ENCODE measurements at regions not wholly inside any gene's neighbourhood (a gene's known extent, or its start where the extent isn't known, plus 50 kb on each side); places are given as distances from the start of the nearest gene placed in this dataset.

DNA sequence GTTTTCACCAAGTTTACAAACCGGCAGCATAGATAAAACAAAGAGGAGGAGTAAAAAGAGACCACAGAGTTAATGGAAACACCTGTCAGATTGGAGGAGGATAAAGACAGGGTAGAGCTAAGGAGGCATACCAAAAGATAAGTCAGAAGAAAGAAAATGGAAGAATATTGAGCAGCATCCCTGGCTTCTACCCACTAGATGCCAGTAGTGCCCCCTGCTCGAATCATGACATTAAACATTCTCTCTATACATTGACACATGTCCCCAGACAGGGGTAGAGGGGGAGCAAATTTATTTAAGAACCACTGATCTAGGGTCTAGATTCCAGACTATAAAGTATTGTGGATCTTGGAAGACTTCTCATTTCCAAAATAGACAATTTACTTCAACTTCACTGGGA is 159.8 kb upstream of the ETAA1 start:
- H3K36me3 ChIP-seq (ENCODE audit: insufficient read depth in 1 of 2, low read depth in 1 of 2) = no peaks in the 10 kb centered on the region
- H3K9me3 ChIP-seq = no peaks in the 10 kb centered on the region
- no peak overlapping the region for H3K27ac ChIP-seq
- ATAC-seq (no peak), DNase-seq (no peak)
- peaks cover 0 to 5% (median 0%) of the 10 kb centered on the region in 3 donors for H3K27me3 ChIP-seq (ENCODE audit: insufficient read depth in 3 of 3, low read length in 2 of 3)
- intact Hi-C loops (cut with DNase I) = no loop called here
- 71 to 84% (median 77%) methylated on average over 2 of the region's 2 CpGs for WGBS, 3 donors
- TF ChIP-seq, protein P1, sequence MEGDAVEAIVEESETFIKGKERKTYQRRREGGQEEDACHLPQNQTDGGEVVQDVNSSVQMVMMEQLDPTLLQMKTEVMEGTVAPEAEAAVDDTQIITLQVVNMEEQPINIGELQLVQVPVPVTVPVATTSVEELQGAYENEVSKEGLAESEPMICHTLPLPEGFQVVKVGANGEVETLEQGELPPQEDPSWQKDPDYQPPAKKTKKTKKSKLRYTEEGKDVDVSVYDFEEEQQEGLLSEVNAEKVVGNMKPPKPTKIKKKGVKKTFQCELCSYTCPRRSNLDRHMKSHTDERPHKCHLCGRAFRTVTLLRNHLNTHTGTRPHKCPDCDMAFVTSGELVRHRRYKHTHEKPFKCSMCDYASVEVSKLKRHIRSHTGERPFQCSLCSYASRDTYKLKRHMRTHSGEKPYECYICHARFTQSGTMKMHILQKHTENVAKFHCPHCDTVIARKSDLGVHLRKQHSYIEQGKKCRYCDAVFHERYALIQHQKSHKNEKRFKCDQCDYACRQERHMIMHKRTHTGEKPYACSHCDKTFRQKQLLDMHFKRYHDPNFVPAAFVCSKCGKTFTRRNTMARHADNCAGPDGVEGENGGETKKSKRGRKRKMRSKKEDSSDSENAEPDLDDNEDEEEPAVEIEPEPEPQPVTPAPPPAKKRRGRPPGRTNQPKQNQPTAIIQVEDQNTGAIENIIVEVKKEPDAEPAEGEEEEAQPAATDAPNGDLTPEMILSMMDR (IDR thresholded peaks at IDR 0.05) = no peak
- no peaks in the 10 kb centered on the region for H3K4me1 ChIP-seq
- no peak overlapping the region for H3K4me3 ChIP-seq

DNA sequence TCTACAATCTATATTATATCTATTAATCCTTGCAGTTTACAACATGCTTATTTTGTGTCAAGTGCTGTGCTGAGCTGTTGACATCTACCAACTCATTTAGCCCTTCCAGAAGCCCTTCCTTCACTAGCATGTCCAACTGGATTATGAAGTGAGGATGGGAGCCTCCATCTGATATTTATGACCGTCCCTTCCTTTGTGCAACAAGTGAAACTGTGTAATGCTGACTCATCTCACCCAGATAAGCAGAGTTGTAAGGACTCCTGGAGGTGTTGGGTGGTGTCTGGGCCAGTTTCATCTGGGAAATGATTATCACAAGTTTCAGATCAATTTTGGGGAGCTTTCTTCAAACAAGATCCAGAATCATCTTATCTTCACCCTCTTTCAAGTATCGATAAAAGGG is 156.6 kb upstream of the ETAA1 start:
- no peak overlapping the region for H3K27ac ChIP-seq
- intact Hi-C loops (cut with DNase I) = no loop called here
- WGBS, 3 donors = 92 to 94% (median 92%) methylated on average over 2 of the region's 2 CpGs

DNA sequence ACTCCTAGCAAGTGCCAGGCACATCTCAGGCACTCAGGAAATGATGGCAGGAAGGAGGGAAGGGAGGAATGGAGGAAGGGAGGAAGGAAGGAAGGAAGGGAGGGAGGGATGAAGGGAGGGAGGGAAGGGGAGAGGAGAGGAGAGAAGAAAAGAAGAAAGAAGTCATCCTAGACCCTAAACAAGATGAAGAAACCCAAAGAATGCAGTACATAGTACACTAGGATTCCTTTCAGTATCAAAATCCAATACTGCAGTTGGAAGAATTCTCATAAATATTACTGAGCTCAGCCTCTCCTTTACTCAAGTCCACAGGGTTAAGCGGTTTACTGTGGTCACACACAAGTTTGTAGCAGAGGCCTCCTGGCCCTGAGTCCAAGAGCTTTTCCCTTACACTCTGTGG is 155.7 kb upstream of the ETAA1 start:
- WGBS, 3 donors = 83 to 89% (median 88%) methylated on average over 1 of the region's 1 CpG
- ATAC-seq (no peak), DNase-seq (no peak)
- no peaks in the 10 kb centered on the region for H3K4me1 ChIP-seq
- H3K27ac ChIP-seq = no peak overlapping the region
- intact Hi-C loops (cut with DNase I) = no loop called here
- H3K9me3 ChIP-seq = no peaks in the 10 kb centered on the region
- H3K4me3 ChIP-seq = no peak overlapping the region
- no peaks in the 10 kb centered on the region for H3K36me3 ChIP-seq (ENCODE audit: insufficient read depth in 1 of 2, low read depth in 1 of 2)
- TF ChIP-seq, protein P1 (IDR thresholded peaks at IDR 0.05) = no peak
- no peaks in the 10 kb centered on the region for H3K27me3 ChIP-seq (ENCODE audit: insufficient read depth in 3 of 3, low read length in 2 of 3)

More for the DNA sequence above, 156.6 kb upstream of the ETAA1 start:
- Histone ChIP-seq H3K9me3 (no peaks in the 10 kb centered on the region), H3K4me3 (no peak overlapping the region), H3K36me3 (ENCODE audit: insufficient read depth in 1 of 2, low read depth in 1 of 2) (no peaks in the 10 kb centered on the region), H3K27me3 (ENCODE audit: insufficient read depth in 3 of 3, low read length in 2 of 3) (no peaks in the 10 kb centered on the region), H3K4me1 (no peaks in the 10 kb centered on the region)
- DNase-seq (no peak), ATAC-seq (no peak)
- TF ChIP-seq, protein P1 (IDR thresholded peaks at IDR 0.05) = no peak

DNA sequence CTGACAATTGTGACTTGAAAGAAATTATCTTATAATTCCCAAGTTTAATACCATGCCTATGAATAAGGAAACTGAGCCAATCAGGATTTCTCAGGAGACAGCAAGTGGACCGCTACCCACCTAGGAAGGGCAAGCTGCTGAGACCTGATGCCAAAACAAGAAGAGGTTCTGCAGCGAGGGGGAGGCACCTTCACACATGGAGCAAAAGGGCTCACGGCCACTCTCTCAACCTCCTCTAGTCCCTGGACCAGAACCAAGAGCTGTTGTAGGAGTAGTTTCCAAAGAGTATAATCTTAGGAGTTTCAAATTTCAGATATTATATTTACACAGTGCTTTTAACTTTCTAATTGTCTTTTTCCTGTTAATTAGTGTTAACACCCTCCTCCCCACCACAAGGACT is 154.7 kb upstream of the ETAA1 start:
- intact Hi-C loops (cut with DNase I) = no loop called here
- DNase-seq = no peak
- H3K27me3 ChIP-seq (ENCODE audit: insufficient read depth in 3 of 3, low read length in 2 of 3) = no peaks in the 10 kb centered on the region
- no peaks in the 10 kb centered on the region for H3K4me1 ChIP-seq
- TF ChIP-seq, protein P1 (IDR thresholded peaks at IDR 0.05) = no peak
- H3K36me3 ChIP-seq (ENCODE audit: insufficient read depth in 1 of 2, low read depth in 1 of 2) = no peaks in the 10 kb centered on the region
- no peaks in the 10 kb centered on the region for H3K9me3 ChIP-seq
- H3K4me3 ChIP-seq = no peak overlapping the region
- 68 to 84% (median 74%) methylated on average over 3 of the region's 3 CpGs for WGBS, 3 donors
- ATAC-seq = no peak
- H3K27ac ChIP-seq = no peak overlapping the region

DNA sequence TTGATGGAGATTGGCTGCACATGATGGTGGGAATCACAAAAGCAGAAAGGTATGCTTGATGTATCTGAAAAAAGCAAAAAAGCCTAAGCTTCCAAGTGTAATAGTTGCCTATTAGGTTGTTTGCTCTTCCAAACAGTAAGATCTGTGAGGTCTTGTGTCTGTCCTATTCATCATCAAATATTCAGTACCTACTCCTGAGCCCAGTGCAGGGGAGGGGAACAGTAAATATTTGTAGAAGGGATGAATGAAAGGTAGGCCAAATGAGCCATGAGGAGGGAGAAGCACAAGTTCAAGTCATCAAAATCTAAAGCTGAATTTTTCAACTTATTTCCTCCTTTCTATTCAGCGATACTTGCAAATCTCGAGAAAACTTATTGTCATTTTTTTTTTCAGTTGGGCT is 153.2 kb upstream of the ETAA1 start:
- DNase-seq = no peak
- no peak overlapping the region for H3K4me3 ChIP-seq
- H3K27ac ChIP-seq = no peak overlapping the region
- no peaks in the 10 kb centered on the region for H3K9me3 ChIP-seq
- intact Hi-C loops (cut with DNase I) = no loop called here
- 92 to 95% (median 95%) methylated on average over 2 of the region's 2 CpGs for WGBS, 3 donors
- H3K27me3 ChIP-seq (ENCODE audit: insufficient read depth in 3 of 3, low read length in 2 of 3) = no peaks in the 10 kb centered on the region
- no peaks in the 10 kb centered on the region for H3K36me3 ChIP-seq (ENCODE audit: insufficient read depth in 1 of 2, low read depth in 1 of 2)
- TF ChIP-seq, protein P1 (IDR thresholded peaks at IDR 0.05) = no peak
- H3K4me1 ChIP-seq = no peaks in the 10 kb centered on the region
- no peak for ATAC-seq

Data from psoas muscle (tissue), 7 donors.